Neural cell (in vitro differentiated cells): ENCODE measurements at regions not wholly inside any gene's neighbourhood (a gene's known extent, or its start where the extent isn't known, plus 50 kb on each side); places are given as distances from the start of the nearest gene placed in this dataset.

Experiments
- EP300 ChIP-seq: fragments of 450-650 bp; conservative IDR thresholded peaks from 2 replicates; pipeline ENCODE4 v1.6.1; 2014; ENCODE audit warnings: antibody characterized with exemption, mild to moderate bottlenecking, moderate library complexity; ENCODE audit not compliant: poor library complexity, severe bottlenecking
- EZH2 ChIP-seq: fragments of 200-600, 300-800 bp; shearing (Covaris generic), sonication (generic); IDR thresholded peaks from 2 replicates; pipeline ENCODE4 v1.6.1; 2014; ENCODE audit warnings: antibody characterized with exemption, low read length, borderline replicate concordance, mild to moderate bottlenecking; ENCODE audit not compliant: insufficient read depth, poor library complexity, severe bottlenecking
- MXI1 ChIP-seq: fragments of 450-650 bp; conservative IDR thresholded peaks from 2 replicates; pipeline ENCODE4 v1.6.1; 2014; ENCODE audit warnings: antibody characterized with exemption, mild to moderate bottlenecking; ENCODE audit not compliant: poor library complexity, severe bottlenecking
- POLR2AphosphoS5 ChIP-seq: IDR thresholded peaks from 2 replicates; pipeline ENCODE4 v1.6.1; 2012
- TF ChIP-seq, protein P1 (sequence below): fragments of 450-650 bp; IDR thresholded peaks from 2 replicates; pipeline ENCODE4 v1.5.1; 2014; ENCODE audit warnings: antibody characterized with exemption, mild to moderate bottlenecking, moderate library complexity; ENCODE audit not compliant: poor library complexity, severe bottlenecking
- TF ChIP-seq, protein P2 (sequence below): IDR thresholded peaks from 2 replicates; pipeline ENCODE4 v1.6.1; 2012; ENCODE audit warnings: borderline replicate concordance

DNA sequence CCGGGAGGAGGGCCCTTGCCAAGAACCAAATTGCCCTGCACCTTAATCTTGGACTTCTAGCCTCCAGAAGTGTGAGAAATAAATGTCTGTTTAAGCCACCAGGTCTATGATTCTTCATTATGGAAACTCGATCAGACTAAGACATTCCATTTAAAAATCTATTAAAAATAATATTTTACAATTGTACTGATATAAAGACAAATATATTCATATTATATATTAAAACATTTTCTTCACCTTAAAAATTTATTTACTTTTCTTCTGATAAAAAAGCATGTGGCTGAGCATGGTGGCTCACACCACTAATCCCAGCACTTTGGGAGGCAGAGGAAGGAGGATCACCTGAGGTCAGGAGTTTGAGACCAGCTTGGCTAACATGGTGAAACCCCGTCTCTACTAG lies 72.4 kb upstream of the CHST15 start:
- TF ChIP-seq, protein P1, sequence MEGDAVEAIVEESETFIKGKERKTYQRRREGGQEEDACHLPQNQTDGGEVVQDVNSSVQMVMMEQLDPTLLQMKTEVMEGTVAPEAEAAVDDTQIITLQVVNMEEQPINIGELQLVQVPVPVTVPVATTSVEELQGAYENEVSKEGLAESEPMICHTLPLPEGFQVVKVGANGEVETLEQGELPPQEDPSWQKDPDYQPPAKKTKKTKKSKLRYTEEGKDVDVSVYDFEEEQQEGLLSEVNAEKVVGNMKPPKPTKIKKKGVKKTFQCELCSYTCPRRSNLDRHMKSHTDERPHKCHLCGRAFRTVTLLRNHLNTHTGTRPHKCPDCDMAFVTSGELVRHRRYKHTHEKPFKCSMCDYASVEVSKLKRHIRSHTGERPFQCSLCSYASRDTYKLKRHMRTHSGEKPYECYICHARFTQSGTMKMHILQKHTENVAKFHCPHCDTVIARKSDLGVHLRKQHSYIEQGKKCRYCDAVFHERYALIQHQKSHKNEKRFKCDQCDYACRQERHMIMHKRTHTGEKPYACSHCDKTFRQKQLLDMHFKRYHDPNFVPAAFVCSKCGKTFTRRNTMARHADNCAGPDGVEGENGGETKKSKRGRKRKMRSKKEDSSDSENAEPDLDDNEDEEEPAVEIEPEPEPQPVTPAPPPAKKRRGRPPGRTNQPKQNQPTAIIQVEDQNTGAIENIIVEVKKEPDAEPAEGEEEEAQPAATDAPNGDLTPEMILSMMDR: no peak
- no peak for TF ChIP-seq EZH2
- TF ChIP-seq POLR2AphosphoS5: no peak
- TF ChIP-seq MXI1: no peak
- TF ChIP-seq, protein P2, sequence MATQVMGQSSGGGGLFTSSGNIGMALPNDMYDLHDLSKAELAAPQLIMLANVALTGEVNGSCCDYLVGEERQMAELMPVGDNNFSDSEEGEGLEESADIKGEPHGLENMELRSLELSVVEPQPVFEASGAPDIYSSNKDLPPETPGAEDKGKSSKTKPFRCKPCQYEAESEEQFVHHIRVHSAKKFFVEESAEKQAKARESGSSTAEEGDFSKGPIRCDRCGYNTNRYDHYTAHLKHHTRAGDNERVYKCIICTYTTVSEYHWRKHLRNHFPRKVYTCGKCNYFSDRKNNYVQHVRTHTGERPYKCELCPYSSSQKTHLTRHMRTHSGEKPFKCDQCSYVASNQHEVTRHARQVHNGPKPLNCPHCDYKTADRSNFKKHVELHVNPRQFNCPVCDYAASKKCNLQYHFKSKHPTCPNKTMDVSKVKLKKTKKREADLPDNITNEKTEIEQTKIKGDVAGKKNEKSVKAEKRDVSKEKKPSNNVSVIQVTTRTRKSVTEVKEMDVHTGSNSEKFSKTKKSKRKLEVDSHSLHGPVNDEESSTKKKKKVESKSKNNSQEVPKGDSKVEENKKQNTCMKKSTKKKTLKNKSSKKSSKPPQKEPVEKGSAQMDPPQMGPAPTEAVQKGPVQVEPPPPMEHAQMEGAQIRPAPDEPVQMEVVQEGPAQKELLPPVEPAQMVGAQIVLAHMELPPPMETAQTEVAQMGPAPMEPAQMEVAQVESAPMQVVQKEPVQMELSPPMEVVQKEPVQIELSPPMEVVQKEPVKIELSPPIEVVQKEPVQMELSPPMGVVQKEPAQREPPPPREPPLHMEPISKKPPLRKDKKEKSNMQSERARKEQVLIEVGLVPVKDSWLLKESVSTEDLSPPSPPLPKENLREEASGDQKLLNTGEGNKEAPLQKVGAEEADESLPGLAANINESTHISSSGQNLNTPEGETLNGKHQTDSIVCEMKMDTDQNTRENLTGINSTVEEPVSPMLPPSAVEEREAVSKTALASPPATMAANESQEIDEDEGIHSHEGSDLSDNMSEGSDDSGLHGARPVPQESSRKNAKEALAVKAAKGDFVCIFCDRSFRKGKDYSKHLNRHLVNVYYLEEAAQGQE: no peak
- TF ChIP-seq EP300: no peak
